Lower leg skin (tissue), 3 donors: ENCODE measurements at regions not wholly inside any gene's neighbourhood (a gene's known extent, or its start where the extent isn't known, plus 50 kb on each side); places are given as distances from the start of the nearest gene placed in this dataset.

Experiments used
- CTCF ChIP-seq, 3 donors: fragments of 450-650 bp; IDR thresholded peaks; one replicate each; pipeline ENCODE4 v1.5.1; 2016; ENCODE audit warnings: antibody characterized with exemption in 3 of 3, mild to moderate bottlenecking in 3 of 3, moderate library complexity in 2 of 3
- POLR2A ChIP-seq, 2 donors: fragments of 450-650 bp; IDR thresholded peaks; one replicate each; pipeline ENCODE4 v1.6.1; 2016 to 2017; ENCODE audit warnings: antibody characterized with exemption in 2 of 2, mild to moderate bottlenecking in 1 of 2, moderate library complexity in 1 of 2

DNA sequence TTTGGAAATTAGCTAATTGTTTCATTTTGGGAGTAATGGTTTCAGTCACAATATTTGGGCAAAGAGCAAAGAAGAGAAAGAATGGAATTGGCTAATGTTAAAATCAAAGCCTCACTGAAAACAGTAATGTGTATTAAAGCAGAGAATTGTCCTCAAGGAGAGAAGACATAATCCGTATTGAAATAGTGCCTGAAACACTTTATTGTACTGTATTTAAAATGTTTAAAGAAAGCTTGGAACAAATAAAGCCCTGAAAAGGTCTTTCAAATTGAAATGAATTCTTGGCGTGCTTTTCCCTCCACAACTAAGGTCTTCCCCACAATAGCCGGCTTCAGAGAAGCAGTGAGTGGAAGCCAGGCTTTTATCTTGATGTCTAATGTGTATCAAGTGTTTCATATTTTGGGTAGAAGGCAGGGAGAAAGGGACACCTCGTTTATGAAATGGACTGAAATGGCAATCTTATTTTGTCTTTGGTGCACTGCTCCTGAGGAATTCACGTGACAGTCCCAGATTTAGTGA, 212.9 kb upstream of the CRY1 start:
- TF ChIP-seq CTCF (IDR thresholded peaks at IDR 0.05) (no peak), POLR2A (IDR thresholded peaks at IDR 0.05) (no peak)
